ENCODE measurements at regions not wholly inside any gene's neighbourhood (a gene's known extent, or its start where the extent isn't known, plus 50 kb on each side); places are given as distances from the start of the nearest gene placed in this dataset.
A peak's percentile ranks its signal among the peaks of the same experiment; 100 is the strongest.

DNA sequence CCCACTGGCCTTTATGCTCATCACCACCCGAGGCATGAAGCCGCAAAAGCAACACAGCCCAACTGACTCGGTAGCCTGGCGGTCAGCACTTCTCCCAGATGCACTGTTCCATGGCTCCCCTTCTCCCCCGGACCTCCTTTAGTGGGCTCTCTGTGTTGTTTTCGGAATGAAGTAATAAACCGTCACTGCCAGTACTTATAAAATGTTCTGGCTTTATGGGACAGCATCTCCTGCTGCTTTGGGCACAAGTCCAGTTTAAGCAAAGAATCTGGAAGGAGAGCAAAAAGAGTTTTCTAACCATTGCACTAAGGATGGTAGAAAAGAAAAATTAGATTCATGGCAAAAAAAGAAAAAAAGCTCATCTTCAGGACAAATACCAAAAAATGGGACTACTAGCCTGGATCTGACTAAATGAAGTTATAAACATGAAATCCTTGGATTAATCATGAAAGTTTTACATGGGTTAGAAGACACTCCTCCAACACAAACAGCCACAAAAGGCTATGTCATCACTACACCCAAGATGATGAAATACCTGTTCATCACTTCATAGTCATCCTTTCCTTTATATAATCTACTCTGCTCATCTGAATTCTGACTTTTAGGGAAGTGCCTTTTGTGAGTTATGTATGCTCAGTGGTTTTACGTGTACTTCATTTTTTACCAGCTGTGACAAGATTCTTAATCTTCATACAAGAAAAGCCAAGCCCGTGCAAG is 89.5 kb upstream of the UBE2E2 start:
- in situ Hi-C loops (cut with HindIII; ENCODE audit: low sequenced_read_pairs), result no loop called here
- DNase-seq (ENCODE audit: low read depth, low spot score), result peak; percentile 84
- H3K4me3 ChIP-seq (ENCODE audit: low read depth, low read length), result no peak overlapping the region
- TF ChIP-seq, protein P1, sequence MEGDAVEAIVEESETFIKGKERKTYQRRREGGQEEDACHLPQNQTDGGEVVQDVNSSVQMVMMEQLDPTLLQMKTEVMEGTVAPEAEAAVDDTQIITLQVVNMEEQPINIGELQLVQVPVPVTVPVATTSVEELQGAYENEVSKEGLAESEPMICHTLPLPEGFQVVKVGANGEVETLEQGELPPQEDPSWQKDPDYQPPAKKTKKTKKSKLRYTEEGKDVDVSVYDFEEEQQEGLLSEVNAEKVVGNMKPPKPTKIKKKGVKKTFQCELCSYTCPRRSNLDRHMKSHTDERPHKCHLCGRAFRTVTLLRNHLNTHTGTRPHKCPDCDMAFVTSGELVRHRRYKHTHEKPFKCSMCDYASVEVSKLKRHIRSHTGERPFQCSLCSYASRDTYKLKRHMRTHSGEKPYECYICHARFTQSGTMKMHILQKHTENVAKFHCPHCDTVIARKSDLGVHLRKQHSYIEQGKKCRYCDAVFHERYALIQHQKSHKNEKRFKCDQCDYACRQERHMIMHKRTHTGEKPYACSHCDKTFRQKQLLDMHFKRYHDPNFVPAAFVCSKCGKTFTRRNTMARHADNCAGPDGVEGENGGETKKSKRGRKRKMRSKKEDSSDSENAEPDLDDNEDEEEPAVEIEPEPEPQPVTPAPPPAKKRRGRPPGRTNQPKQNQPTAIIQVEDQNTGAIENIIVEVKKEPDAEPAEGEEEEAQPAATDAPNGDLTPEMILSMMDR (IDR thresholded peaks at IDR 0.05; ENCODE audit: low read depth, low read length), result no peak

DNA sequence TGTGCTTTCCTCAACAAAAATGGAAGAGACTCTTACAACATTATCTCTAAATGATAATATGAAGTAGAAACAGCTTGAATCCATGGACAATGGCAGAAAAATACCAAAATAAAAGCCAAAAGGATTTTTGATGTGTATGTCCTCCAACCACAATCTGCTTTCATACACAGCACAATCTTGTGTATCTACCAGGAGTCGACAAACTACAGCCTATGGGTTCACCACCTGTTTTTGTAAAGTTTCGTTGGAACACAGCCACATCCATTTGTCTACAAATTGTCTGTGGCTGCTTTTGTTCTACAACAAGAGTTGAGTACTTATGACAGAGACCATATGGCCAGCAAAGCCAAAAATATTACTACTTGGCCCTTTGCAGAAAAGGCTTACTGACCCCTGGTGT is 88.7 kb upstream of the UBE2E2 start:
- TF ChIP-seq, protein P1 (IDR thresholded peaks at IDR 0.05; ENCODE audit: low read depth, low read length), result no peak
- in situ Hi-C loops (cut with HindIII; ENCODE audit: low sequenced_read_pairs), result no loop called here
- no peak overlapping the region for H3K4me3 ChIP-seq (ENCODE audit: low read depth, low read length)
- no peak for DNase-seq (ENCODE audit: low read depth, low spot score)

DNA sequence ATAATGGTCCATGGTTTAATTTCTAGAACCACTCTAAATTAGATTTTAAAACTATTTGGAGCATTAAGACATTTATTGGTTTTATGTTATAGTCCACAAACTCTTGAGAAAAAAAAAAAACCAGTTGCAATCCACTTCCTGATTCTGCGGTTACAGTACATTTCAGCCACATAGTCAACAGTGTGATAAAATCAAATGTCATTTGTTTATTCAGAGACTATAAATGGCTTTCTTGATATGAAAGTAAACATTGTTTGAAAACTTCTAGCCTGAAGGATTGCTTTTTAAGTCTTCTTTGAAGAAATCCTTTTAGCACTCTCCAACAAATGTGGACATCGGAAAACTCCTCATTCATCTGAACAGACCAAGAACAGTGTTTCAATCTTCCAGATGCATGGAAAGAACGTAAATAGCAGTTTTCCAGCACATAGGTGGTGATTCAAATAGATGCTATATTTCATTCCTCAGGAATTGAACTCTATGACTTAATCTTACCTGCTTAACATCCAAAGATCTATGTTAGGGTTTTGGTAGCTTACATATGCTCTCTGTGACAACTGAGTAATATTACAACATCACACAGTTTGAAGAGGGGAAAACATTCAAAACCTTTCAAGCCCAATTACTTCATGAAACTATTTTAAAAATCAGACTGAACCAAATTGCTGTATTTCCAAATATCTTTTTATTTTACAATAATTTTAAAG is 87.8 kb upstream of the UBE2E2 start:
- in situ Hi-C loops (cut with HindIII; ENCODE audit: low sequenced_read_pairs), result no loop called here
- no peak for DNase-seq (ENCODE audit: low read depth, low spot score)
- H3K4me3 ChIP-seq (ENCODE audit: low read depth, low read length), result no peak overlapping the region
- TF ChIP-seq, protein P1 (IDR thresholded peaks at IDR 0.05; ENCODE audit: low read depth, low read length), result no peak

DNA sequence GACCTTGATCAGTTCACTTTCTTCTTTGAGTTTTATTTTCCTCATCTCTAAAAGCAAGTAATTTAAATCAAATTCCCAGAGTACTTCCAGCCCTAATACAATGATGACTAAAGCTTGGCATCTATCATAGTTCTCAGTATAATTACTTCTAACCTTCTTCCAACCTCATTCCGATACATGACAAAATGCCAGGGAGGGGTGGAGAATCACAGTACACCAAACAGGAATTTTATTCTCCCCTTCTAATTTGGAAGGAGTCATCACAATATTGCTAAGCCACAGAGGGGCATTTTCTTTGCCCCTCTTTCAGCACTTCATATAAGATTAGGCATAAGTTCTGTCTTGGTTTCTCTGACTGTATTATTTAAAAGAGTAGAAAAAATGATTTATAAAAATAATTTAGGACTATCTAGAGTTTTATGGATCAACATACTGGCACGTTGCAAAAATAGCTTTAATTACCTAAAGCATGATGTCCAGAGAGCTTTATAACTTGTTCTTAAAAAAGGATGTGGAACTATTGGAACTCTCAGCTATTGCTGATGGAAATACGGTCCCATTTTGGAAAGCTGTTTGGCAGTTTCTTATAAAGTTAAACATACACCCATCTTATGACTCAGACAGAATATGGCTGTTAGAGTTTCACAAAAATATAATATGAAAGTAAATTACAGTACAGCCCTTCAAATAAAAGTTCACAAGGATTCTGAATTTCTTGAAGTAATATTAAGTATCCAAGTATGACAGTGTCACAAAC is 86.9 kb upstream of the UBE2E2 start:
- DNase-seq (ENCODE audit: low read depth, low spot score), result no peak
- in situ Hi-C loops (cut with HindIII; ENCODE audit: low sequenced_read_pairs), result no loop called here
- TF ChIP-seq, protein P1 (IDR thresholded peaks at IDR 0.05; ENCODE audit: low read depth, low read length), result no peak
- no peak overlapping the region for H3K4me3 ChIP-seq (ENCODE audit: low read depth, low read length)

DNA sequence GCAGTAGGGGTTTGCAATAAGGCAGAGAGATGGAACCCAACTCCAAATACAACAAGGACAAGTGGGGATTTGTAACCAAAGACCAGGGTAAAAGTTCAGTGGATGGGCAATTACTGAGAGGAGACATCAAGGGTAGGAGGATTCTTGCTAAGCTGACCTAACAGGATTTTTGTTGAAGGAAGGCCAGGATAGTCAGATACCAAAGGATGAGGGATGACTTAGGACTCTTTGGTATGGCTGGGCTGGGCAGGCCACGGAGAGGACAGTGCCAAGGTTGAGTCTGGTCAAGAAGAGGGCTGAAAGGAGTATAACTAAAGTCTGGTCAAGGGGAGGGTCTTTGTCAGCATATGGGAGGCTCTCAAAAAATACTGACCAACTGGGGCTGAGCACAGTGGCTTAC is 85.3 kb upstream of the UBE2E2 start:
- no peak for DNase-seq (ENCODE audit: low read depth, low spot score)
- in situ Hi-C loops (cut with HindIII; ENCODE audit: low sequenced_read_pairs), result no loop called here
- TF ChIP-seq, protein P1 (IDR thresholded peaks at IDR 0.05; ENCODE audit: low read depth, low read length), result no peak
- no peak overlapping the region for H3K4me3 ChIP-seq (ENCODE audit: low read depth, low read length)

DNA sequence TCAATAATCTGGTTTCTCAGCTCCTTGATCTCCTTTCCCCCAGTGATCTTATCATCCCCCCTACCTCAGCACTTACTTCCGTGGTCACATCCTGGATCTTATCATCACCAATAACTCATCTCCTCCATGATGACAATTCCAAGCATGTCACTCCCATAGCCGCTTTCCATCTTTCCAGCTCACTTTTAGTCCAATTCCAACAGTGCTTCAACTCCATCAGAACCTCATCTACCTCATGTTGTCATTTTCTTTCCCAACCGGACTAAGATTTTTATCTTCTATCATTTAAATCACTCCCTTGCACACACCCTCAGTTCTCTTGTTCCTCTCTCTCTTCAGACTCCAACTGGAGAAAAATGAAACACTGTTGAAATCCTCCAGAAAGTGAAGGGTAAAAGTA is 75.9 kb upstream of the UBE2E2 start:
- no peak overlapping the region for H3K4me3 ChIP-seq (ENCODE audit: low read depth, low read length)
- in situ Hi-C loops (cut with HindIII; ENCODE audit: low sequenced_read_pairs), result no loop called here
- no peak for DNase-seq (ENCODE audit: low read depth, low spot score)
- TF ChIP-seq, protein P1 (IDR thresholded peaks at IDR 0.05; ENCODE audit: low read depth, low read length), result no peak

Measured in astrocyte of the spinal cord (primary cell).